ENCODE measurements at regions not wholly inside any gene's neighbourhood (a gene's known extent, or its start where the extent isn't known, plus 50 kb on each side); places are given as distances from the start of the nearest gene placed in this dataset.

GRCh38 chr7:81887098-81888090 lies 117.5 kb upstream of the HGF start:
- Histone ChIP-seq H3K4me3 (ENCODE audit: low read depth, low read length) (no peak overlapping the region), H3K27ac (ENCODE audit: low read depth, low read length) (no peak overlapping the region), H3K9me3 (ENCODE audit: control insufficient read depth, insufficient read depth, low read length) (no peaks in the 10 kb centered on the region), H3K27me3 (ENCODE audit: control insufficient read depth, insufficient read depth, low read length) (no peaks in the 10 kb centered on the region)
- ChIA-PET POLR2A (no interaction called here), CTCF (no interaction called here)
- TF ChIP-seq CTCF (IDR thresholded peaks at IDR 0.05; ENCODE audit: low read depth, low read length) = no peak
- DNase-seq (ENCODE audit: low read depth, low spot score) = no peak

- Histone ChIP-seq H3K9me3 (ENCODE audit: control insufficient read depth, insufficient read depth, low read length) (no peaks in the 10 kb centered on the region), H3K27ac (ENCODE audit: low read depth, low read length) (no peak overlapping the region), H3K27me3 (ENCODE audit: control insufficient read depth, insufficient read depth, low read length) (no peaks in the 10 kb centered on the region), H3K4me3 (ENCODE audit: low read depth, low read length) (no peak overlapping the region)
- ChIA-PET CTCF (no interaction called here), POLR2A (no interaction called here)
- no peak for DNase-seq (ENCODE audit: low read depth, low spot score)
- TF ChIP-seq CTCF (IDR thresholded peaks at IDR 0.05; ENCODE audit: low read depth, low read length) = no peak
Observed at GRCh38 chr7:81886211-81886764, 116.4 kb upstream of the HGF start.

GRCh38 chr7:81884817-81885216 lies 115.0 kb upstream of the HGF start:
- H3K27me3 ChIP-seq (ENCODE audit: control insufficient read depth, insufficient read depth, low read length) = no peaks in the 10 kb centered on the region
- TF ChIP-seq CTCF (IDR thresholded peaks at IDR 0.05; ENCODE audit: low read depth, low read length) = no peak
- CTCF ChIA-PET = no interaction called here
- H3K27ac ChIP-seq (ENCODE audit: low read depth, low read length) = no peak overlapping the region
- H3K9me3 ChIP-seq (ENCODE audit: control insufficient read depth, insufficient read depth, low read length) = no peaks in the 10 kb centered on the region
- DNase-seq (ENCODE audit: low read depth, low spot score) = no peak
- H3K4me3 ChIP-seq (ENCODE audit: low read depth, low read length) = no peak overlapping the region
- POLR2A ChIA-PET = no interaction called here

- no peak for DNase-seq (ENCODE audit: low read depth, low spot score)
- TF ChIP-seq CTCF (IDR thresholded peaks at IDR 0.05; ENCODE audit: low read depth, low read length) = no peak
- Histone ChIP-seq H3K4me3 (ENCODE audit: low read depth, low read length) (no peak overlapping the region), H3K27me3 (ENCODE audit: control insufficient read depth, insufficient read depth, low read length) (no peaks in the 10 kb centered on the region), H3K9me3 (ENCODE audit: control insufficient read depth, insufficient read depth, low read length) (no peaks in the 10 kb centered on the region), H3K27ac (ENCODE audit: low read depth, low read length) (no peak overlapping the region)
- POLR2A ChIA-PET = no interaction called here
- CTCF ChIA-PET = no interaction called here
Observed at GRCh38 chr7:81883801-81884393, 114.0 kb upstream of the HGF start.

GRCh38 chr7:81882086-81882485 lies 112.2 kb upstream of the HGF start:
- H3K27ac ChIP-seq (ENCODE audit: low read depth, low read length) = no peak overlapping the region
- no peak for DNase-seq (ENCODE audit: low read depth, low spot score)
- no peaks in the 10 kb centered on the region for H3K27me3 ChIP-seq (ENCODE audit: control insufficient read depth, insufficient read depth, low read length)
- ChIA-PET POLR2A (no interaction called here), CTCF (no interaction called here)
- no peaks in the 10 kb centered on the region for H3K9me3 ChIP-seq (ENCODE audit: control insufficient read depth, insufficient read depth, low read length)
- H3K4me3 ChIP-seq (ENCODE audit: low read depth, low read length) = no peak overlapping the region
- no peak for TF ChIP-seq CTCF (IDR thresholded peaks at IDR 0.05; ENCODE audit: low read depth, low read length)
